Vagina (tissue), 2 donors: ENCODE measurements at regions not wholly inside any gene's neighbourhood (a gene's known extent, or its start where the extent isn't known, plus 50 kb on each side); places are given as distances from the start of the nearest gene placed in this dataset.

Experiments used
- CTCF ChIP-seq, 3 experiments: fragments of 450-650 bp in 2 of 3; fragments of 200-600 bp in 1 of 3; sonication (generic) in 1 of 3; IDR thresholded peaks; one replicate each; pipeline ENCODE4 v1.5.1; 2017 to 2019; ENCODE audit warnings: antibody characterized with exemption in 3 of 3, mild to moderate bottlenecking in 2 of 3, moderate library complexity in 2 of 3
- POLR2A ChIP-seq, 2 donors: fragments of 450-650 bp; IDR thresholded peaks; one replicate each; pipeline ENCODE4 v1.6.1; 2017; ENCODE audit warnings: antibody characterized with exemption in 2 of 2, mild to moderate bottlenecking in 2 of 2, moderate library complexity in 2 of 2
- POLR2AphosphoS5 ChIP-seq, 2 donors: sonication (generic); formaldehyde crosslinking; IDR thresholded peaks; one replicate each; pipeline ENCODE4 v1.9.0; 2017; ENCODE audit warnings: antibody characterized with exemption in 2 of 2, mild to moderate bottlenecking in 2 of 2, low read depth in 1 of 2; ENCODE audit not compliant: insufficient read depth in 1 of 2

- TF ChIP-seq CTCF (IDR thresholded peaks at IDR 0.05) (no peak), POLR2A (IDR thresholded peaks at IDR 0.05) (no peak), POLR2AphosphoS5 (IDR thresholded peaks at IDR 0.05; ENCODE audit: insufficient read depth in 1 of 2, low read depth in 1 of 2) (no peak)
These were observed 353.9 kb upstream of the ROPN1 start for GRCh38 chr3:124345845-124346244.
